Heart left ventricle (tissue), 13 donors: ENCODE measurements at regions not wholly inside any gene's neighbourhood (a gene's known extent, or its start where the extent isn't known, plus 50 kb on each side); places are given as distances from the start of the nearest gene placed in this dataset.

Experiments used
- POLR2A ChIP-seq, 2 donors: fragments of 450-650 bp; IDR thresholded peaks; one replicate each; pipeline ENCODE4 v1.6.1; 2017; ENCODE audit warnings: antibody characterized with exemption in 2 of 2, mild to moderate bottlenecking in 2 of 2, moderate library complexity in 2 of 2
- TF ChIP-seq, protein P1 (sequence below), 12 donors: fragments of 200-600 bp; sonication (generic) in 4 of 12; IDR thresholded peaks; one replicate each; pipeline versions ENCODE4 v1.5.0 to v1.8.0; 2018 to 2022; ENCODE audit warnings: antibody characterized with exemption in 12 of 12, mild to moderate bottlenecking in 5 of 12
- donor health status: ischemic (EF 13 %, LVEDD 7.1; RV severe dilation, severe dysfunction).
- donor health status: DM: no; HTN: yes; CAD: no.
- donor health status: DM: no; HTN: no; CAD: no.
- donor health status: ischemic (EF 25% LVEDD 6.9; RV normal size, moderate dysfunction).
- donor health status: ischemic (EF 25% LVEDD 5.7; RV mildly dilated, moderate dysfunction).
- donor health status: ischemic (EF 35%, LVEDD 5.7; RV mildly dilated, moderate dysfunction).
- donor health status: nonischemic (EF 11% LVEDD 7.7; RV severe dilation, severe dysfunction).
- donor health status: DM: yes; HTN: yes; CAD: no.
- donor health status: PGD.
- donor health status: ischemic (EF 29% LVEDD 5.4; RV normal size, mild dysfunction).
- donor health status: nonischemic (EF 23%, LVEDD 6.1; RV moderate dilation, normal function).

DNA sequence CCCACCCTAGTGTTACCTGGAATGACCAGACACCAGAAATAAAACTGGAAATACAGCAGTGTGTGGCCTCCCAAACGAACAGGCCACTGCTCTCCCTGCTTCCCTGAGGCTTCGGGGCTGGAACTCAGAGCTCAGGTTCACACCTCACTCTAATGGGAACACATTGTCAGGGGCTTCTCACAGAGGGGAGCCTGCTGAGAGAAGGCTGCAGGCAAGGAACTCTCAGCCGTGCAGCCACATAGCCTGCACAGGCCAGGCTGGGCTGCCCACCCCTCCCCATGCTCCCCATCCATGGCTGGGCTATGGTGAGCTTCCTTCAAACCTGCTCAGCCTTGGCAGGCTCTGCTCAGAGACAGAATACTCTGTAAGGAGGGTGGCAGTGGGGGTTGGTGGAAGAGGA lies 302.5 kb downstream of the EMP1 start:
- TF ChIP-seq POLR2A (IDR thresholded peaks at IDR 0.05) = no peak
- TF ChIP-seq, protein P1, sequence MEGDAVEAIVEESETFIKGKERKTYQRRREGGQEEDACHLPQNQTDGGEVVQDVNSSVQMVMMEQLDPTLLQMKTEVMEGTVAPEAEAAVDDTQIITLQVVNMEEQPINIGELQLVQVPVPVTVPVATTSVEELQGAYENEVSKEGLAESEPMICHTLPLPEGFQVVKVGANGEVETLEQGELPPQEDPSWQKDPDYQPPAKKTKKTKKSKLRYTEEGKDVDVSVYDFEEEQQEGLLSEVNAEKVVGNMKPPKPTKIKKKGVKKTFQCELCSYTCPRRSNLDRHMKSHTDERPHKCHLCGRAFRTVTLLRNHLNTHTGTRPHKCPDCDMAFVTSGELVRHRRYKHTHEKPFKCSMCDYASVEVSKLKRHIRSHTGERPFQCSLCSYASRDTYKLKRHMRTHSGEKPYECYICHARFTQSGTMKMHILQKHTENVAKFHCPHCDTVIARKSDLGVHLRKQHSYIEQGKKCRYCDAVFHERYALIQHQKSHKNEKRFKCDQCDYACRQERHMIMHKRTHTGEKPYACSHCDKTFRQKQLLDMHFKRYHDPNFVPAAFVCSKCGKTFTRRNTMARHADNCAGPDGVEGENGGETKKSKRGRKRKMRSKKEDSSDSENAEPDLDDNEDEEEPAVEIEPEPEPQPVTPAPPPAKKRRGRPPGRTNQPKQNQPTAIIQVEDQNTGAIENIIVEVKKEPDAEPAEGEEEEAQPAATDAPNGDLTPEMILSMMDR (IDR thresholded peaks at IDR 0.05) = no peak
